Liver (tissue), 7 donors: ENCODE measurements at regions not wholly inside any gene's neighbourhood (a gene's known extent, or its start where the extent isn't known, plus 50 kb on each side); places are given as distances from the start of the nearest gene placed in this dataset.

Experiments used
- DNase-seq: peaks from one replicate; pipeline ENCODE4 v3.0.0-alpha.2; 2017; ENCODE audit warnings: low spot score
- H3K27ac ChIP-seq, 2 donors: one replicate each; pipeline ENCODE4 v1.7.0; 2013; ENCODE audit warnings: inconsistent platforms in 2 of 2, low read length in 2 of 2, control low read depth in 1 of 2, low read depth in 1 of 2, mild to moderate bottlenecking in 1 of 2
- H3K27me3 ChIP-seq, 4 donors: one replicate each; pipeline versions ENCODE4 v1.6.1 to v1.7.0; 2013; ENCODE audit warnings: low read length in 3 of 4, inconsistent platforms in 1 of 4, mild to moderate bottlenecking in 1 of 4, moderate library complexity in 1 of 4; ENCODE audit not compliant: control insufficient read depth in 4 of 4, insufficient read depth in 4 of 4
- H3K36me3 ChIP-seq, 4 donors: one replicate each; pipeline versions ENCODE4 v1.6.1 to v1.7.0; 2013; ENCODE audit warnings: low read length in 3 of 4, mild to moderate bottlenecking in 3 of 4, low read depth in 1 of 4, moderate library complexity in 1 of 4; ENCODE audit not compliant: control insufficient read depth in 4 of 4, insufficient read depth in 3 of 4
- H3K4me1 ChIP-seq, 4 donors: one replicate each; pipeline versions ENCODE4 v1.6.1 to v1.7.0; 2013; ENCODE audit warnings: low read length in 3 of 4, mild to moderate bottlenecking in 3 of 4, moderate library complexity in 1 of 4; ENCODE audit not compliant: control insufficient read depth in 4 of 4, insufficient read depth in 4 of 4
- H3K4me3 ChIP-seq, 3 donors: one replicate each; pipeline versions ENCODE4 v1.6.1 to v1.7.0; 2013; ENCODE audit warnings: low read length in 3 of 3, control low read depth in 1 of 3, low read depth in 1 of 3, mild to moderate bottlenecking in 1 of 3
- H3K9ac ChIP-seq, 2 donors: one replicate each; pipeline ENCODE4 v1.7.0; 2013; ENCODE audit warnings: low read length in 2 of 2, mild to moderate bottlenecking in 2 of 2, moderate library complexity in 2 of 2, control low read depth in 1 of 2, low read depth in 1 of 2
- H3K9me3 ChIP-seq, 4 donors: one replicate each; pipeline versions ENCODE4 v1.6.1 to v1.7.0; 2013; ENCODE audit warnings: low read length in 3 of 4; ENCODE audit not compliant: control insufficient read depth in 4 of 4
- ATF3 ChIP-seq: IDR thresholded peaks from 2 replicates; pipeline ENCODE4 v1.6.1; 2016; ENCODE audit warnings: antibody characterized with exemption
- EGR1 ChIP-seq, 2 donors: IDR thresholded peaks; 2 replicates each; pipeline ENCODE4 v1.6.1; 2016 to 2018; ENCODE audit warnings: antibody characterized with exemption in 2 of 2, low read depth in 2 of 2
- FOXA1 ChIP-seq: IDR thresholded peaks from 2 replicates; pipeline ENCODE4 v1.6.1; 2016; ENCODE audit warnings: antibody characterized with exemption
- FOXA2 ChIP-seq: IDR thresholded peaks from 2 replicates; pipeline ENCODE4 v1.6.1; 2016; ENCODE audit warnings: antibody characterized with exemption
- GABPA ChIP-seq, 2 donors: IDR thresholded peaks in 1 of 2; conservative IDR thresholded peaks in 1 of 2; 2 replicates each; pipeline ENCODE4 v1.6.1; 2016; ENCODE audit warnings: antibody characterized with exemption in 2 of 2, mild to moderate bottlenecking in 1 of 2, moderate library complexity in 1 of 2
- HNF4A ChIP-seq, 2 donors: conservative IDR thresholded peaks; 2 replicates each; pipeline ENCODE4 v1.6.1; 2016; ENCODE audit warnings: antibody characterized with exemption in 2 of 2, mild to moderate bottlenecking in 2 of 2
- HNF4G ChIP-seq: IDR thresholded peaks from 2 replicates; pipeline ENCODE4 v1.6.1; 2016; ENCODE audit warnings: antibody characterized with exemption
- JUND ChIP-seq, 2 donors: IDR thresholded peaks; 2 replicates each; pipeline ENCODE4 v1.6.1; 2016; ENCODE audit warnings: antibody characterized with exemption in 2 of 2
- MAX ChIP-seq: IDR thresholded peaks from 2 replicates; pipeline ENCODE4 v1.6.1; 2016; ENCODE audit warnings: antibody characterized with exemption
- NR2F2 ChIP-seq: IDR thresholded peaks from 2 replicates; pipeline ENCODE4 v1.6.1; 2016; ENCODE audit warnings: antibody characterized with exemption
- RAD21 ChIP-seq, 2 donors: IDR thresholded peaks; 2 replicates each; pipeline ENCODE4 v1.6.1; 2016; ENCODE audit warnings: antibody characterized with exemption in 2 of 2, mild to moderate bottlenecking in 2 of 2
- REST ChIP-seq: IDR thresholded peaks from 2 replicates; pipeline ENCODE4 v1.6.1; 2016; ENCODE audit warnings: antibody characterized with exemption, mild to moderate bottlenecking
- RXRA ChIP-seq, 2 donors: IDR thresholded peaks; 2 replicates each; pipeline ENCODE4 v1.6.1; 2017 to 2018; ENCODE audit warnings: antibody characterized with exemption in 2 of 2, mild to moderate bottlenecking in 1 of 2
- SP1 ChIP-seq: IDR thresholded peaks from 2 replicates; pipeline ENCODE4 v1.6.1; 2018; ENCODE audit warnings: antibody characterized with exemption, mild to moderate bottlenecking
- TAF1 ChIP-seq: conservative IDR thresholded peaks from 2 replicates; pipeline ENCODE4 v1.6.1; 2016; ENCODE audit warnings: antibody characterized with exemption, mild to moderate bottlenecking
- YY1 ChIP-seq: IDR thresholded peaks from 2 replicates; pipeline ENCODE4 v1.6.1; 2016; ENCODE audit warnings: antibody characterized with exemption, mild to moderate bottlenecking
- ZBTB33 ChIP-seq: IDR thresholded peaks from 2 replicates; pipeline ENCODE4 v1.6.1; 2016; ENCODE audit warnings: antibody characterized with exemption
- WGBS: extraction: QIAGEN DNeasy Blood & Tissue Kit; methylation state at CpG from one replicate; pipeline ENCODE4 v1.1.7; 2013; 5-methylcytosine and 5-hydroxymethylcytosine counted together
- donor health status: healthy.
- donor health status: healthy.
- donor health status: healthy.
- donor health status: healthy.

GRCh38 chr10:85194706-85195105 is 866.3 kb downstream of the CCSER2 start:
- Histone ChIP-seq H3K9me3 (no peaks in the 10 kb centered on the region), H3K4me1 (peaks cover 4 to 16% (median 11%) of the 10 kb centered on the region in 4 donors), H3K27me3 (no peaks in the 10 kb centered on the region), H3K4me3 (no peak overlapping the region), H3K27ac (no peak overlapping the region), H3K9ac (no peak overlapping the region), H3K36me3 (no peaks in the 10 kb centered on the region)
- no peak for DNase-seq
- TF ChIP-seq JUND (IDR thresholded peaks at IDR 0.05), result no peak
- no peak for TF ChIP-seq MAX
- no peak for TF ChIP-seq FOXA2
- WGBS, result 84% methylated on average over 1 of the region's 1 CpG

GRCh38 chr10:85195596-85195995 is 867.2 kb downstream of the CCSER2 start:
- DNase-seq, result no peak
- no peak overlapping the region for H3K4me3 ChIP-seq
- H3K9ac ChIP-seq, result no peak overlapping the region
- H3K27ac ChIP-seq, result no peak overlapping the region
- WGBS, result 69% methylated on average over 2 of the region's 2 CpGs
- no peak for TF ChIP-seq HNF4G
- no peak for TF ChIP-seq FOXA2
- no peak for TF ChIP-seq JUND (IDR thresholded peaks at IDR 0.05)
- TF ChIP-seq ZBTB33, result no peak
- no peak for TF ChIP-seq REST
- TF ChIP-seq HNF4A (conservative IDR thresholded peaks at IDR 0.05), result no peak
- TF ChIP-seq SP1, result no peak
- no peak for TF ChIP-seq GABPA (IDR thresholded peaks at IDR 0.05 in 1 of 2, conservative IDR thresholded peaks at IDR 0.05 in 1 of 2)
- TF ChIP-seq YY1, result no peak
- no peak for TF ChIP-seq RAD21 (IDR thresholded peaks at IDR 0.05)
- H3K9me3 ChIP-seq, result no peaks in the 10 kb centered on the region
- no peaks in the 10 kb centered on the region for H3K36me3 ChIP-seq
- peaks cover 4 to 15% (median 11%) of the 10 kb centered on the region in 4 donors for H3K4me1 ChIP-seq
- no peaks in the 10 kb centered on the region for H3K27me3 ChIP-seq

- DNase-seq, result no peak
- peaks cover 0 to 16% (median 12%) of the 10 kb centered on the region in 4 donors for H3K4me1 ChIP-seq
- 26% methylated on average over 5 of the region's 5 CpGs for WGBS
- no peak overlapping the region for H3K9ac ChIP-seq
- no peaks in the 10 kb centered on the region for H3K9me3 ChIP-seq
- peak overlapping the region; percentile 37 to 73 for H3K27ac ChIP-seq
- no peaks in the 10 kb centered on the region for H3K36me3 ChIP-seq
- no peaks in the 10 kb centered on the region for H3K27me3 ChIP-seq
- H3K4me3 ChIP-seq, result no peak overlapping the region
- TF ChIP-seq REST (no peak), MAX (no peak), YY1 (peak; percentile 20), GABPA (IDR thresholded peaks at IDR 0.05 in 1 of 2, conservative IDR thresholded peaks at IDR 0.05 in 1 of 2) (no peak), FOXA2 (peak; percentile 53), RXRA (IDR thresholded peaks at IDR 0.05) (peak in 1 of 2 donors; percentile 68), HNF4A (conservative IDR thresholded peaks at IDR 0.05) (peak; percentile 26 to 78), TAF1 (no peak), ATF3 (no peak), SP1 (no peak), FOXA1 (no peak), JUND (IDR thresholded peaks at IDR 0.05) (peak in 1 of 2 donors; percentile 32), NR2F2 (no peak), EGR1 (IDR thresholded peaks at IDR 0.05; ENCODE audit: low read depth in 2 of 2) (no peak)
Observed at GRCh38 chr10:85204814-85205213, 876.4 kb downstream of the CCSER2 start.
